ENCODE measurements at regions not wholly inside any gene's neighbourhood (a gene's known extent, or its start where the extent isn't known, plus 50 kb on each side); places are given as distances from the start of the nearest gene placed in this dataset.

GRCh38 chr4:160180211-160180610 lies 1077.3 kb downstream of the RAPGEF2 start:
- ChIA-PET POLR2A (no interaction called here), CTCF (no interaction called here)
- Mint-ChIP-seq H3K27ac (no peak overlapping the region), H3K4me1 (peaks cover 4% of the 10 kb centered on the region; the same call in 1 of the 2 replicates), H3K4me3 (no peak overlapping the region), H3K9me3 (peaks cover under 1% of the 10 kb centered on the region; the same call in 1 of the 2 replicates), H3K27me3 (ENCODE audit: low read depth) (no peaks in the 10 kb centered on the region), H3K36me3 (no peaks in the 10 kb centered on the region)
- no peak for TF ChIP-seq FOXK1 (CRISPR knock-in tag; IDR thresholded peaks at IDR 0.05)
- TF ChIP-seq, protein P1, sequence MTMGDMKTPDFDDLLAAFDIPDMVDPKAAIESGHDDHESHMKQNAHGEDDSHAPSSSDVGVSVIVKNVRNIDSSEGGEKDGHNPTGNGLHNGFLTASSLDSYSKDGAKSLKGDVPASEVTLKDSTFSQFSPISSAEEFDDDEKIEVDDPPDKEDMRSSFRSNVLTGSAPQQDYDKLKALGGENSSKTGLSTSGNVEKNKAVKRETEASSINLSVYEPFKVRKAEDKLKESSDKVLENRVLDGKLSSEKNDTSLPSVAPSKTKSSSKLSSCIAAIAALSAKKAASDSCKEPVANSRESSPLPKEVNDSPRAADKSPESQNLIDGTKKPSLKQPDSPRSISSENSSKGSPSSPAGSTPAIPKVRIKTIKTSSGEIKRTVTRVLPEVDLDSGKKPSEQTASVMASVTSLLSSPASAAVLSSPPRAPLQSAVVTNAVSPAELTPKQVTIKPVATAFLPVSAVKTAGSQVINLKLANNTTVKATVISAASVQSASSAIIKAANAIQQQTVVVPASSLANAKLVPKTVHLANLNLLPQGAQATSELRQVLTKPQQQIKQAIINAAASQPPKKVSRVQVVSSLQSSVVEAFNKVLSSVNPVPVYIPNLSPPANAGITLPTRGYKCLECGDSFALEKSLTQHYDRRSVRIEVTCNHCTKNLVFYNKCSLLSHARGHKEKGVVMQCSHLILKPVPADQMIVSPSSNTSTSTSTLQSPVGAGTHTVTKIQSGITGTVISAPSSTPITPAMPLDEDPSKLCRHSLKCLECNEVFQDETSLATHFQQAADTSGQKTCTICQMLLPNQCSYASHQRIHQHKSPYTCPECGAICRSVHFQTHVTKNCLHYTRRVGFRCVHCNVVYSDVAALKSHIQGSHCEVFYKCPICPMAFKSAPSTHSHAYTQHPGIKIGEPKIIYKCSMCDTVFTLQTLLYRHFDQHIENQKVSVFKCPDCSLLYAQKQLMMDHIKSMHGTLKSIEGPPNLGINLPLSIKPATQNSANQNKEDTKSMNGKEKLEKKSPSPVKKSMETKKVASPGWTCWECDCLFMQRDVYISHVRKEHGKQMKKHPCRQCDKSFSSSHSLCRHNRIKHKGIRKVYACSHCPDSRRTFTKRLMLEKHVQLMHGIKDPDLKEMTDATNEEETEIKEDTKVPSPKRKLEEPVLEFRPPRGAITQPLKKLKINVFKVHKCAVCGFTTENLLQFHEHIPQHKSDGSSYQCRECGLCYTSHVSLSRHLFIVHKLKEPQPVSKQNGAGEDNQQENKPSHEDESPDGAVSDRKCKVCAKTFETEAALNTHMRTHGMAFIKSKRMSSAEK (CRISPR knock-in tag; IDR thresholded peaks at IDR 0.05; ENCODE audit: borderline replicate concordance): no peak
- no peak for TF ChIP-seq ZNF263 (CRISPR knock-in tag; IDR thresholded peaks at IDR 0.05; ENCODE audit: low read depth)
- no peak for TF ChIP-seq ZNF671 (CRISPR knock-in tag; IDR thresholded peaks at IDR 0.05)
- TF ChIP-seq, protein P2, sequence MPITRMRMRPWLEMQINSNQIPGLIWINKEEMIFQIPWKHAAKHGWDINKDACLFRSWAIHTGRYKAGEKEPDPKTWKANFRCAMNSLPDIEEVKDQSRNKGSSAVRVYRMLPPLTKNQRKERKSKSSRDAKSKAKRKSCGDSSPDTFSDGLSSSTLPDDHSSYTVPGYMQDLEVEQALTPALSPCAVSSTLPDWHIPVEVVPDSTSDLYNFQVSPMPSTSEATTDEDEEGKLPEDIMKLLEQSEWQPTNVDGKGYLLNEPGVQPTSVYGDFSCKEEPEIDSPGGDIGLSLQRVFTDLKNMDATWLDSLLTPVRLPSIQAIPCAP (CRISPR knock-in tag; IDR thresholded peaks at IDR 0.05): no peak
- no peak for TF ChIP-seq TP53 (CRISPR knock-in tag; IDR thresholded peaks at IDR 0.05)
- DNase-seq (ENCODE audit: low spot score): no peak
- ATAC-seq: no peak; the same call in 1 of the 2 replicates

DNA sequence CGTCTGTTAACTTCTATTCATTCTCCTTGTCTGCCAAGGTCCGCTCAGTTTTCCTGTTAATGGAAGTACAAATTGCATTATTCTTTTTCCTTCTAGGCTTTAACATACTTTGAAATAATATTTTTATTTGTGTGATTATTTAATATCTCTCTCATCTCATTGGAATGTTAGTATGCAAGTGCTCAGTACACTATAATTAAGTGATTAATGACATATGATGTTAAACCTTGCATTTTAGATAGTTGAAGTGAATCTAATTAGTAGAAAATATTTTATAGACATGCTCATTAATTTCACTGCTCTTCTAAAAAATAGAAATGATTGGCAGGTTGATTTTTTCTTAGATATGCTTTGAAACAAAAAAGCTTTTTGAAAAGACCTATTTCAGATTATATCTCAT lies 1079.8 kb downstream of the RAPGEF2 start:
- Mint-ChIP-seq H3K36me3 (no peaks in the 10 kb centered on the region), H3K9me3 (no peaks in the 10 kb centered on the region), H3K27ac (no peak overlapping the region), H3K4me3 (no peak overlapping the region), H3K27me3 (ENCODE audit: low read depth) (no peaks in the 10 kb centered on the region), H3K4me1 (peaks cover 4% of the 10 kb centered on the region; the same call in 1 of the 2 replicates)
- DNase-seq (ENCODE audit: low spot score) (no peak), ATAC-seq (no peak)
- no peak for TF ChIP-seq FOXJ3 (CRISPR knock-in tag; IDR thresholded peaks at IDR 0.05; ENCODE audit: borderline replicate concordance)
- ChIA-PET POLR2A (no interaction called here), CTCF (no interaction called here)

- DNase-seq (ENCODE audit: low spot score) (no peak), ATAC-seq (no peak)
- ChIA-PET POLR2A (interaction anchor here (0.7 kb wide), 1 partner anchor 417 kb away, joined by 3 read pairs; no protein-coding TSS in a partner anchor), CTCF (no interaction called here)
- Mint-ChIP-seq H3K4me1 (peaks cover 4% of the 10 kb centered on the region; the same call in 1 of the 2 replicates), H3K27me3 (ENCODE audit: low read depth) (no peaks in the 10 kb centered on the region), H3K36me3 (no peaks in the 10 kb centered on the region), H3K9me3 (no peaks in the 10 kb centered on the region), H3K27ac (no peak overlapping the region), H3K4me3 (no peak overlapping the region)
- TF ChIP-seq, protein P3, sequence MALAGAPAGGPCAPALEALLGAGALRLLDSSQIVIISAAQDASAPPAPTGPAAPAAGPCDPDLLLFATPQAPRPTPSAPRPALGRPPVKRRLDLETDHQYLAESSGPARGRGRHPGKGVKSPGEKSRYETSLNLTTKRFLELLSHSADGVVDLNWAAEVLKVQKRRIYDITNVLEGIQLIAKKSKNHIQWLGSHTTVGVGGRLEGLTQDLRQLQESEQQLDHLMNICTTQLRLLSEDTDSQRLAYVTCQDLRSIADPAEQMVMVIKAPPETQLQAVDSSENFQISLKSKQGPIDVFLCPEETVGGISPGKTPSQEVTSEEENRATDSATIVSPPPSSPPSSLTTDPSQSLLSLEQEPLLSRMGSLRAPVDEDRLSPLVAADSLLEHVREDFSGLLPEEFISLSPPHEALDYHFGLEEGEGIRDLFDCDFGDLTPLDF (CRISPR knock-in tag; IDR thresholded peaks at IDR 0.05): no peak
- TF ChIP-seq AFF4 (CRISPR knock-in tag; IDR thresholded peaks at IDR 0.05; ENCODE audit: borderline replicate concordance) (no peak), ZNF219 (CRISPR knock-in tag; IDR thresholded peaks at IDR 0.05; ENCODE audit: borderline replicate concordance) (no peak), ATF2 (CRISPR knock-in tag; IDR thresholded peaks at IDR 0.05; ENCODE audit: borderline replicate concordance, low read depth) (no peak), ZNF263 (CRISPR knock-in tag; IDR thresholded peaks at IDR 0.05; ENCODE audit: low read depth) (no peak), NR2C2 (CRISPR knock-in tag; IDR thresholded peaks at IDR 0.05) (no peak), NR1H2 (CRISPR knock-in tag; IDR thresholded peaks at IDR 0.05) (no peak), MXD4 (CRISPR knock-in tag; IDR thresholded peaks at IDR 0.05; ENCODE audit: borderline replicate concordance) (no peak), IRF2 (CRISPR knock-in tag; IDR thresholded peaks at IDR 0.05; ENCODE audit: borderline replicate concordance, low read depth) (no peak), E2F4 (CRISPR knock-in tag; IDR thresholded peaks at IDR 0.05; ENCODE audit: borderline replicate concordance, low read depth) (no peak), TEAD4 (CRISPR knock-in tag; IDR thresholded peaks at IDR 0.05) (no peak)
- TF ChIP-seq, protein P4, sequence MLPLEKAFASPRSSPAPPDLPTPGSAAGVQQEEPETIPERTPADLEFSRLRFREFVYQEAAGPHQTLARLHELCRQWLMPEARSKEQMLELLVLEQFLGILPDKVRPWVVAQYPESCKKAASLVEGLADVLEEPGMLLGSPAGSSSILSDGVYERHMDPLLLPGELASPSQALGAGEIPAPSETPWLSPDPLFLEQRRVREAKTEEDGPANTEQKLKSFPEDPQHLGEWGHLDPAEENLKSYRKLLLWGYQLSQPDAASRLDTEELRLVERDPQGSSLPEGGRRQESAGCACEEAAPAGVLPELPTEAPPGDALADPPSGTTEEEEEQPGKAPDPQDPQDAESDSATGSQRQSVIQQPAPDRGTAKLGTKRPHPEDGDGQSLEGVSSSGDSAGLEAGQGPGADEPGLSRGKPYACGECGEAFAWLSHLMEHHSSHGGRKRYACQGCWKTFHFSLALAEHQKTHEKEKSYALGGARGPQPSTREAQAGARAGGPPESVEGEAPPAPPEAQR (CRISPR knock-in tag; IDR thresholded peaks at IDR 0.05): no peak
These were observed 1082.0 kb downstream of the RAPGEF2 start for GRCh38 chr4:160184884-160185283.

All from WTC11 (cell line).